ENCODE measurements at regions not wholly inside any gene's neighbourhood (a gene's known extent, or its start where the extent isn't known, plus 50 kb on each side); places are given as distances from the start of the nearest gene placed in this dataset.
A peak's percentile ranks its signal among the peaks of the same experiment; 100 is the strongest.
"Not testable (repeated sequence)": the region's sequence is repeated elsewhere in the genome, so short reads cannot be mapped to it uniquely, and the experiment has no call there.

- ChIA-PET POLR2A (no interaction called here), CTCF (interaction anchor here (1.4 to 1.7 kb wide), 2 partner anchors 304 to 498 kb away, joined by 4 to 11 read pairs; no protein-coding TSS in a partner anchor)
- Histone ChIP-seq H3K4me3 (no peak overlapping the region), H3K27ac (no peak overlapping the region), H3K4me2 (no peak overlapping the region), H3K4me1 (no peaks in the 10 kb centered on the region), H3K9me3 (no peaks in the 10 kb centered on the region)
- no peak for DNase-seq (ENCODE audit: low read depth in 1 of 2, low spot score in 1 of 2)
- WGBS (ENCODE audit: missing lambda C conversion rate) = 0% methylated on average over 1 of the region's 1 CpG
- TF ChIP-seq, protein P1, sequence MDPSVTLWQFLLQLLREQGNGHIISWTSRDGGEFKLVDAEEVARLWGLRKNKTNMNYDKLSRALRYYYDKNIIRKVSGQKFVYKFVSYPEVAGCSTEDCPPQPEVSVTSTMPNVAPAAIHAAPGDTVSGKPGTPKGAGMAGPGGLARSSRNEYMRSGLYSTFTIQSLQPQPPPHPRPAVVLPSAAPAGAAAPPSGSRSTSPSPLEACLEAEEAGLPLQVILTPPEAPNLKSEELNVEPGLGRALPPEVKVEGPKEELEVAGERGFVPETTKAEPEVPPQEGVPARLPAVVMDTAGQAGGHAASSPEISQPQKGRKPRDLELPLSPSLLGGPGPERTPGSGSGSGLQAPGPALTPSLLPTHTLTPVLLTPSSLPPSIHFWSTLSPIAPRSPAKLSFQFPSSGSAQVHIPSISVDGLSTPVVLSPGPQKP (IDR thresholded peaks at IDR 0.05; ENCODE audit: low read depth, low read length) = no peak
- no peak for TF ChIP-seq PHF8 (IDR thresholded peaks at IDR 0.05; ENCODE audit: borderline replicate concordance, low read depth)
- TF ChIP-seq GATA3 (IDR thresholded peaks at IDR 0.05; ENCODE audit: borderline replicate concordance) = no peak
- TF ChIP-seq, protein P2, sequence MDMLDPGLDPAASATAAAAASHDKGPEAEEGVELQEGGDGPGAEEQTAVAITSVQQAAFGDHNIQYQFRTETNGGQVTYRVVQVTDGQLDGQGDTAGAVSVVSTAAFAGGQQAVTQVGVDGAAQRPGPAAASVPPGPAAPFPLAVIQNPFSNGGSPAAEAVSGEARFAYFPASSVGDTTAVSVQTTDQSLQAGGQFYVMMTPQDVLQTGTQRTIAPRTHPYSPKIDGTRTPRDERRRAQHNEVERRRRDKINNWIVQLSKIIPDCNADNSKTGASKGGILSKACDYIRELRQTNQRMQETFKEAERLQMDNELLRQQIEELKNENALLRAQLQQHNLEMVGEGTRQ (IDR thresholded peaks at IDR 0.05) = no peak
- no peak for TF ChIP-seq RNF2 (IDR thresholded peaks at IDR 0.05; ENCODE audit: borderline replicate concordance, low read depth)
- no peak for TF ChIP-seq EHMT2 (IDR thresholded peaks at IDR 0.05; ENCODE audit: low read depth)
- no peak for TF ChIP-seq POLR2A (IDR thresholded peaks at IDR 0.05; ENCODE audit: low read length)
- no peak for TF ChIP-seq SREBF2 (IDR thresholded peaks at IDR 0.05)
- TF ChIP-seq CBX8 (IDR thresholded peaks at IDR 0.05) = no peak
- no peak for ATAC-seq
- FAIRE-seq = no peak
Measured at GRCh38 chr10:90289037-90289436, 568.8 kb downstream of the HTR7 start.

GRCh38 chr10:90293616-90294015 lies 564.2 kb downstream of the HTR7 start:
- POLR2A ChIA-PET = no interaction called here
- FAIRE-seq (peak; percentile 46), DNase-seq (ENCODE audit: low read depth in 1 of 2, low spot score in 1 of 2) (no peak), ATAC-seq (no peak)
- CTCF ChIA-PET = no interaction called here
- Histone ChIP-seq H3K9me3 (no peaks in the 10 kb centered on the region), H3K27ac (no peak overlapping the region), H3K4me2 (no peak overlapping the region), H3K4me1 (no peaks in the 10 kb centered on the region), H3K4me3 (no peak overlapping the region)
- WGBS (ENCODE audit: missing lambda C conversion rate) = 37% methylated on average over 4 of the region's 4 CpGs
- no peak for TF ChIP-seq JUNB (IDR thresholded peaks at IDR 0.05)

DNA sequence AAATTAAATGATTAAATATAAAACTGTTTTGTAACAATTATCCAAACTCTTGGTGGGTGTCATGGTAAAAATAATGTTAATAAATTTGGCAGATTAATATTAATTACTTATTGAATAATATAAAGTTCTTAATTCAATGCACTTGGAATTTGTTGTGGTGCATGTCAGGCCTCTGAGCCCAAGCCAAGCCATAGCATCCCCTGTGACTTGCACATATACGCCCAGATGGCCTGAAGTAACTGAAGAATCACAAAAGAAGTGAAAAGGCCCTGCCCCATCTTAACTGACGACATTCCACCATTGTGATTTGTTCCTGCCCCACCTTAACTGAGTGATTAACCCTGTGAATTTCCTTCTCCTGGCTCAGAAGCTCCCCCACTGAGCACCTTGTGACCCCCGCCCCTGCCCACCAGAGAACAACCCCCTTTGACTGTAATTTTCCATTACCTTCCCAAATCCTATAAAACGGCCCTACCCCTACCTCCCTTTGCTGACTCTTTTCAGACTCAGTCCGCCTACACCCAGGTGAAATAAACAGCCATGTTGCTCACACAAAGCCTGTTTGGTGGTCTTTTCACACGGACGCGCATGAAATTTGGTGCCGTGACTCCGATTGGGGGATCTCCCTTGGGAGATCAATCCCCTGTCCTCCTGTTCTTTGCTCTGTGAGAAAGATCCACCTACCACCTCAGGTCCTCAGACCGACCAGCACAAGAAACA lies 562.9 kb downstream of the HTR7 start:
- FAIRE-seq; H3K4me3 ChIP-seq; POLR2A ChIA-PET; DNase-seq (ENCODE audit: low read depth in 1 of 2, low spot score in 1 of 2); H3K9me3 ChIP-seq; CTCF ChIA-PET; H3K27ac ChIP-seq; H3K4me2 ChIP-seq; H3K4me1 ChIP-seq; ATAC-seq: not testable (repeated sequence)
- 68% methylated on average over 10 of the region's 11 CpGs for WGBS (ENCODE audit: missing lambda C conversion rate)

DNA sequence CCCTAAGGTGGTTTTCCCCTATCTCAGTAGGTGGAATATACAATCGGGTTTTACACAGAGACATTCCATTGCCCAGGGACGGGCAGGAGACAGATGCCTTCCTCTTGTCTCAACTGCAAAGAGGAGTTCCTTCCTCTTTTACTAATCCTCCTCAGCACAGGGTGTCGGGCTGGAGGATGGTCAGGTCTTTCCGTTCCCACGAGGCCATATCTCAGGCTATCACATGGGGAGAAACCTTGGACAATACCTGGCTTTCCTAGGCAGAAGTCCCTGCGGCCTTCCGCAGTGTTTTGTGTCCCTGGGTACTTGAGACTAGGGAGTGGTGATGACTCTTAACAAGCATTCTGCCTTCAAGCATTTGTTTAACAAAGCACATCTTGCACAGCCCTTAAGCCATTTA lies 555.8 kb downstream of the HTR7 start:
- DNase-seq (ENCODE audit: low read depth in 1 of 2, low spot score in 1 of 2); H3K4me1 ChIP-seq; H3K9me3 ChIP-seq; POLR2A ChIA-PET; FAIRE-seq; CTCF ChIA-PET; H3K4me2 ChIP-seq; ATAC-seq; H3K4me3 ChIP-seq; H3K27ac ChIP-seq: not testable (repeated sequence)
- 48% methylated on average over 6 of the region's 7 CpGs for WGBS (ENCODE audit: missing lambda C conversion rate)

- no peak overlapping the region for H3K4me2 ChIP-seq
- WGBS (ENCODE audit: missing lambda C conversion rate) = 61% methylated on average over 8 of the region's 8 CpGs
- no peaks in the 10 kb centered on the region; the same call in 2 of the 3 replicates for H3K4me1 ChIP-seq
- no peak for ATAC-seq
- H3K4me3 ChIP-seq = no peak overlapping the region
- TF ChIP-seq POLR2AphosphoS2 (conservative IDR thresholded peaks at IDR 0.05; ENCODE audit: low read length) = no peak
- TF ChIP-seq SREBF2 (IDR thresholded peaks at IDR 0.05) = no peak
- no peak for FAIRE-seq
- POLR2A ChIA-PET = no interaction called here
- H3K27ac ChIP-seq = no peak overlapping the region
- no peak for DNase-seq (ENCODE audit: low read depth in 1 of 2, low spot score in 1 of 2)
- H3K9me3 ChIP-seq = no peaks in the 10 kb centered on the region
- CTCF ChIA-PET = interaction anchor here (0.6 kb wide), 1 partner anchor 21 kb away, joined by 3 read pairs; no protein-coding TSS in a partner anchor
Measured at GRCh38 chr10:90302758-90303481, 554.9 kb downstream of the HTR7 start.
